Muscle of arm (tissue), 1 donor: ENCODE measurements at regions not wholly inside any gene's neighbourhood (a gene's known extent, or its start where the extent isn't known, plus 50 kb on each side); places are given as distances from the start of the nearest gene placed in this dataset.

Experiments
- DNase-seq: peaks from one replicate; pipeline ENCODE4 v3.0.0-alpha.2; 2013

- no peak for DNase-seq
Observed at GRCh38 chr11:91860661-91861060, 364.0 kb upstream of the FAT3 start.

- no peak for DNase-seq
Observed at GRCh38 chr11:91859666-91860065, 365.0 kb upstream of the FAT3 start.

GRCh38 chr11:91857179-91857578 lies 367.4 kb upstream of the FAT3 start:
- DNase-seq = no peak

GRCh38 chr11:91854780-91855179 lies 369.8 kb upstream of the FAT3 start:
- no peak for DNase-seq

GRCh38 chr11:91854171-91854570 lies 370.4 kb upstream of the FAT3 start:
- no peak for DNase-seq

- DNase-seq = no peak
Observed at GRCh38 chr11:91851908-91852307, 372.7 kb upstream of the FAT3 start.

- DNase-seq = peak; percentile 13
Observed at GRCh38 chr11:91850533-91851275, 373.9 kb upstream of the FAT3 start.

- DNase-seq = no peak
Observed at GRCh38 chr11:91850021-91850420, 374.6 kb upstream of the FAT3 start.

- DNase-seq = no peak
Observed at GRCh38 chr11:91846649-91847048, 378.0 kb upstream of the FAT3 start.

- no peak for DNase-seq
Observed at GRCh38 chr11:91846002-91846401, 378.6 kb upstream of the FAT3 start.

- no peak for DNase-seq
Observed at GRCh38 chr11:91840640-91841240, 383.9 kb upstream of the FAT3 start.

GRCh38 chr11:91837411-91838330 lies 386.9 kb upstream of the FAT3 start:
- no peak for DNase-seq

- DNase-seq = no peak
Observed at GRCh38 chr11:91835051-91835560, 389.5 kb upstream of the FAT3 start.

GRCh38 chr11:91828901-91829300 lies 395.7 kb upstream of the FAT3 start:
- no peak for DNase-seq

- DNase-seq = no peak
Observed at GRCh38 chr11:91825777-91826176, 398.8 kb upstream of the FAT3 start.

GRCh38 chr11:91823252-91823830 lies 401.3 kb upstream of the FAT3 start:
- DNase-seq = no peak

- no peak for DNase-seq
Observed at GRCh38 chr11:91822805-91823204, 401.8 kb upstream of the FAT3 start.

- DNase-seq = no peak
Observed at GRCh38 chr11:91820709-91821108, 403.9 kb upstream of the FAT3 start.

GRCh38 chr11:91819777-91820176 lies 404.8 kb upstream of the FAT3 start:
- no peak for DNase-seq

GRCh38 chr11:91819195-91819594 lies 405.4 kb upstream of the FAT3 start:
- no peak for DNase-seq

GRCh38 chr11:91817996-91818395 lies 406.6 kb upstream of the FAT3 start:
- no peak for DNase-seq

GRCh38 chr11:91813263-91813662 lies 411.4 kb upstream of the FAT3 start:
- DNase-seq = no peak
